PFSK-1 (cell line): ENCODE measurements at regions not wholly inside any gene's neighbourhood (a gene's known extent, or its start where the extent isn't known, plus 50 kb on each side); places are given as distances from the start of the nearest gene placed in this dataset.

ENCODE experiments used
- POLR2AphosphoS5 ChIP-seq: IDR thresholded peaks from 2 replicates; pipeline ENCODE4 v1.6.1; 2012; ENCODE audit warnings: low read depth, mild to moderate bottlenecking, control low read depth, low read length, moderate library complexity
- SIN3A ChIP-seq: IDR thresholded peaks from 2 replicates; pipeline ENCODE4 v1.6.1; 2012; ENCODE audit warnings: mild to moderate bottlenecking, low read length, moderate library complexity, borderline replicate concordance; ENCODE audit not compliant: insufficient read depth
- TF ChIP-seq, protein P1 (sequence below), 2 experiments: IDR thresholded peaks; 2 replicates each; pipeline versions ENCODE4 v1.6.1 to v1.8.0; 2011 to 2012; ENCODE audit warnings: low read depth in 2 of 2, low read length in 2 of 2, control low read depth in 1 of 2, inconsistent platforms in 1 of 2, mild to moderate bottlenecking in 1 of 2, moderate library complexity in 1 of 2; ENCODE audit not compliant: insufficient read depth in 1 of 2

DNA sequence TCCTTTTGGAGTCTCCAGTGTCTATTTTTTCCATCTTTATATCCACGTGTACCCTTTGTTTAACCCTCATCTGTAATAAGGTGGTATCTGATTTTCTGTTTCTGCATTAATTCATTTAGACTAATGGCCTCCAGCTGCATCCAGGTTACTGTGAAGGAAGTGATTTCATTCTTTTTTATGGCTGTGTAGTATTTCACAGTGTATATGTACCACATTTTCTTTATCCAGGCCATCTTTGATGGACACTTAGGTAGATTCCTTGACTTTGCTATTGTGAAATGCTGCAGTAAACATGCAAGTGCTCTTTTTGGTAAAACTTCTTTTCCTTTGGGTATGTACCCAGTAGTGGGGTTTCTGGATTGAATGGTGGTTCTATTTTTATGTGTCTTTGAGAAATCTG, 128.0 kb upstream of the MTPN start:
- no peak for TF ChIP-seq SIN3A
- TF ChIP-seq, protein P1, sequence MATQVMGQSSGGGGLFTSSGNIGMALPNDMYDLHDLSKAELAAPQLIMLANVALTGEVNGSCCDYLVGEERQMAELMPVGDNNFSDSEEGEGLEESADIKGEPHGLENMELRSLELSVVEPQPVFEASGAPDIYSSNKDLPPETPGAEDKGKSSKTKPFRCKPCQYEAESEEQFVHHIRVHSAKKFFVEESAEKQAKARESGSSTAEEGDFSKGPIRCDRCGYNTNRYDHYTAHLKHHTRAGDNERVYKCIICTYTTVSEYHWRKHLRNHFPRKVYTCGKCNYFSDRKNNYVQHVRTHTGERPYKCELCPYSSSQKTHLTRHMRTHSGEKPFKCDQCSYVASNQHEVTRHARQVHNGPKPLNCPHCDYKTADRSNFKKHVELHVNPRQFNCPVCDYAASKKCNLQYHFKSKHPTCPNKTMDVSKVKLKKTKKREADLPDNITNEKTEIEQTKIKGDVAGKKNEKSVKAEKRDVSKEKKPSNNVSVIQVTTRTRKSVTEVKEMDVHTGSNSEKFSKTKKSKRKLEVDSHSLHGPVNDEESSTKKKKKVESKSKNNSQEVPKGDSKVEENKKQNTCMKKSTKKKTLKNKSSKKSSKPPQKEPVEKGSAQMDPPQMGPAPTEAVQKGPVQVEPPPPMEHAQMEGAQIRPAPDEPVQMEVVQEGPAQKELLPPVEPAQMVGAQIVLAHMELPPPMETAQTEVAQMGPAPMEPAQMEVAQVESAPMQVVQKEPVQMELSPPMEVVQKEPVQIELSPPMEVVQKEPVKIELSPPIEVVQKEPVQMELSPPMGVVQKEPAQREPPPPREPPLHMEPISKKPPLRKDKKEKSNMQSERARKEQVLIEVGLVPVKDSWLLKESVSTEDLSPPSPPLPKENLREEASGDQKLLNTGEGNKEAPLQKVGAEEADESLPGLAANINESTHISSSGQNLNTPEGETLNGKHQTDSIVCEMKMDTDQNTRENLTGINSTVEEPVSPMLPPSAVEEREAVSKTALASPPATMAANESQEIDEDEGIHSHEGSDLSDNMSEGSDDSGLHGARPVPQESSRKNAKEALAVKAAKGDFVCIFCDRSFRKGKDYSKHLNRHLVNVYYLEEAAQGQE (IDR thresholded peaks at IDR 0.05; ENCODE audit: insufficient read depth in 1 of 2, low read depth in 2 of 2, low read length in 2 of 2), result no peak
- no peak for TF ChIP-seq POLR2AphosphoS5
